B cell (primary cell): ENCODE measurements at regions not wholly inside any gene's neighbourhood (a gene's known extent, or its start where the extent isn't known, plus 50 kb on each side); places are given as distances from the start of the nearest gene placed in this dataset.

Experiments used
- ATAC-seq: fragments of 200-7000 bp; cut with Tn5 transposase; one replicate; pipeline ENCODE4 v1.10.0; 2021; ENCODE audit warnings: low read depth, mild to moderate bottlenecking, moderate number of reproducible peaks, moderate library complexity
- CTCF ChIA-PET: fragments of 350-600 bp; sonication (Branson Sonifier 250); formaldehyde crosslinking; loops from one replicate; lab custom pipeline; 2021; ENCODE audit warnings: antibody characterized with exemption, inconsistent platforms; lab: Charles Lee
- POLR2A ChIA-PET: fragments of 350-600 bp; sonication (Branson Sonifier 250); formaldehyde crosslinking; loops from one replicate; lab custom pipeline; 2021; ENCODE audit warnings: antibody characterized with exemption; lab: Charles Lee
- DNase-seq: peaks from one replicate; pipeline ENCODE4 v3.0.0; 2013
- H2AFZ ChIP-seq: 2 replicates; pipeline ENCODE4 v1.6.1; 2012; ENCODE audit warnings: mild to moderate bottlenecking, low read depth, low read length; ENCODE audit not compliant: insufficient read depth, poor library complexity, severe bottlenecking
- H3K27ac ChIP-seq, 2 donors: 1 replicate in 1 of 2; 2 replicates in 1 of 2; pipeline ENCODE4 v1.5.1; 2012 to 2013; ENCODE audit warnings: low read length in 2 of 2, mild to moderate bottlenecking in 2 of 2, moderate library complexity in 1 of 2
- H3K27me3 ChIP-seq, 4 experiments: fragments of 200-600 bp in 1 of 4; sonication (generic) in 1 of 4; replicated peaks in 1 of 4; 1 replicate in 2 of 4; 2 replicates in 2 of 4; pipeline versions ENCODE4 v1.6.1 to v1.7.0; 2013 to 2016; ENCODE audit warnings: low read length in 3 of 4, mild to moderate bottlenecking in 2 of 4, mixed read lengths in 1 of 4, moderate library complexity in 1 of 4; ENCODE audit not compliant: insufficient read depth in 4 of 4, control insufficient read depth in 3 of 4; ENCODE audit errors: control extremely low read depth in 1 of 4
- H3K36me3 ChIP-seq, 2 experiments: replicated peaks in 1 of 2; 1 replicate in 1 of 2; 2 replicates in 1 of 2; pipeline versions ENCODE4 v1.6.1 to v1.7.1; 2013; ENCODE audit warnings: low read length in 1 of 2; ENCODE audit not compliant: insufficient read depth in 2 of 2, control insufficient read depth in 1 of 2; ENCODE audit errors: control extremely low read depth in 1 of 2, extremely low read depth in 1 of 2
- H3K4me1 ChIP-seq, 2 donors: fragments of 200-600 bp in 1 of 2; sonication (generic) in 1 of 2; 1 replicate in 1 of 2; 2 replicates in 1 of 2; pipeline versions ENCODE4 v1.5.1 to v1.6.1; 2013 to 2017; ENCODE audit warnings: low read length in 2 of 2; ENCODE audit not compliant: control insufficient read depth in 2 of 2, insufficient read depth in 2 of 2
- H3K4me2 ChIP-seq: replicated peaks from 2 replicates; pipeline ENCODE3; 2012; ENCODE audit warnings: mild to moderate bottlenecking, low read depth, low read length; ENCODE audit not compliant: poor library complexity, severe bottlenecking
- H3K4me3 ChIP-seq, 5 experiments: fragments of 200-600 bp in 1 of 5; sonication (generic) in 1 of 5; 1 replicate in 3 of 5; 2 replicates in 2 of 5; pipeline versions ENCODE4 v1.5.1 to v1.7.0; 2011 to 2016; ENCODE audit warnings: low read length in 4 of 5, mild to moderate bottlenecking in 4 of 5, low read depth in 2 of 5, control low read depth in 1 of 5, moderate library complexity in 1 of 5; ENCODE audit not compliant: insufficient read depth in 1 of 5; ENCODE audit errors: control extremely low read depth in 1 of 5, extremely low read depth in 1 of 5
- H3K79me2 ChIP-seq: fragments of 200-600 bp; sonication (generic); one replicate; pipeline ENCODE4 v1.6.0; 2016; ENCODE audit warnings: low read length; ENCODE audit not compliant: control insufficient read depth, insufficient read depth
- H3K9ac ChIP-seq: fragments of 200-600 bp; sonication (generic); 2 replicates; pipeline ENCODE4 v1.6.1; 2017; ENCODE audit warnings: mild to moderate bottlenecking, low read length, moderate library complexity
- H3K9me3 ChIP-seq, 3 donors: one replicate each; pipeline versions ENCODE4 v1.6.1 to v1.7.1; 2013; ENCODE audit warnings: low read length in 2 of 3; ENCODE audit not compliant: control insufficient read depth in 2 of 3, insufficient read depth in 1 of 3; ENCODE audit errors: control extremely low read depth in 1 of 3
- H4K20me1 ChIP-seq: 2 replicates; pipeline ENCODE4 v1.6.0; 2012; ENCODE audit warnings: mild to moderate bottlenecking, low read length; ENCODE audit not compliant: insufficient read depth, control insufficient read depth, poor library complexity, severe bottlenecking
- H3K27ac Mint-ChIP-seq: one replicate; pipeline ENCODE4 v1.8.0; 2021; ENCODE audit warnings: mixed read lengths
- H3K27me3 Mint-ChIP-seq: one replicate; pipeline ENCODE4 v1.8.0; 2021; ENCODE audit warnings: mixed read lengths
- H3K4me1 Mint-ChIP-seq: one replicate; pipeline ENCODE4 v1.8.0; 2021; ENCODE audit warnings: mixed read lengths
- H3K4me3 Mint-ChIP-seq: one replicate; pipeline ENCODE4 v1.8.0; 2021; ENCODE audit warnings: mixed read lengths
- H3K9me3 Mint-ChIP-seq: one replicate; pipeline ENCODE4 v1.8.0; 2022; ENCODE audit warnings: mixed read lengths; ENCODE audit not compliant: insufficient read depth
- CTCF ChIP-seq: fragments of 200-600 bp; IDR thresholded peaks from one replicate; pipeline ENCODE4 v1.8.0; 2022; ENCODE audit warnings: antibody characterized with exemption, mild to moderate bottlenecking
- EZH2 ChIP-seq: IDR thresholded peaks from 2 replicates; pipeline ENCODE4 v1.6.1; 2012; ENCODE audit warnings: borderline replicate concordance, low read depth, mild to moderate bottlenecking, moderate library complexity, low read length; ENCODE audit not compliant: insufficient read depth, poor library complexity, severe bottlenecking
- WGBS: methylation state at CpG from one replicate; pipeline ENCODE4 v1.1.5; 2013; ENCODE audit warnings: missing lambda C conversion rate; ENCODE audit not compliant: insufficient coverage; 5-methylcytosine and 5-hydroxymethylcytosine counted together
- intact Hi-C: fragments of 100-400 bp; cut with micrococcal nuclease; formaldehyde crosslinking; loops from one replicate; pipeline ENCODE4 v1.10.0; 2022

GRCh38 chrX:79036157-79036880, 91.1 kb downstream of the P2RY10 start:
- no peaks in the 10 kb centered on the region for H3K27me3 Mint-ChIP-seq
- no peak overlapping the region for H3K4me3 ChIP-seq
- H3K9me3 ChIP-seq = no peaks in the 10 kb centered on the region
- H3K4me1 Mint-ChIP-seq = peaks cover 21% of the 10 kb centered on the region
- TF ChIP-seq CTCF (no peak), EZH2 (no peak)
- H3K4me3 Mint-ChIP-seq = no peak overlapping the region
- ATAC-seq (no peak), DNase-seq (no peak)
- no peaks in the 10 kb centered on the region for H3K27me3 ChIP-seq
- no peaks in the 10 kb centered on the region for H3K9me3 Mint-ChIP-seq
- H3K27ac ChIP-seq = no peak overlapping the region
- POLR2A ChIA-PET = no interaction called here
- CTCF ChIA-PET = interaction anchor here (0.9 kb wide), 1 partner anchor 254 kb away, joined by 3 read pairs; no protein-coding TSS in a partner anchor
- H2AFZ ChIP-seq = no peak overlapping the region
- no peaks in the 10 kb centered on the region for H3K36me3 ChIP-seq
- WGBS = no CpG with 5 or more reads among the region's 4 CpGs
- H3K4me1 ChIP-seq = no peaks in the 10 kb centered on the region
- no peak overlapping the region for H3K27ac Mint-ChIP-seq
- no peak overlapping the region for H3K9ac ChIP-seq
- H4K20me1 ChIP-seq = no peaks in the 10 kb centered on the region
- intact Hi-C loops = no loop called here
- no peak overlapping the region for H3K4me2 ChIP-seq
- H3K79me2 ChIP-seq = no peaks in the 10 kb centered on the region

- Mint-ChIP-seq H3K9me3 (no peaks in the 10 kb centered on the region), H3K27ac (peak overlapping the region; percentile 77), H3K4me1 (peaks cover 22% of the 10 kb centered on the region), H3K27me3 (no peaks in the 10 kb centered on the region), H3K4me3 (no peak overlapping the region)
- no peaks in the 10 kb centered on the region for H3K36me3 ChIP-seq
- peak; percentile 64 for DNase-seq
- no peaks in the 10 kb centered on the region for H3K79me2 ChIP-seq
- peaks cover 13 to 16% of the 10 kb centered on the region in 2 donors for H3K4me1 ChIP-seq
- H3K27ac ChIP-seq = peak overlapping the region; percentile 51 to 54
- ChIA-PET POLR2A (interaction anchor here (0.6 kb wide), 1 partner anchor 692 kb away, joined by 3 read pairs; no protein-coding TSS in a partner anchor), CTCF (interaction anchor here (1.2 to 1.3 kb wide), 2 partner anchors 108 to 205 kb away, joined by 3 read pairs; no protein-coding TSS in a partner anchor)
- WGBS = 3% methylated on average over 5 of the region's 5 CpGs
- peak overlapping the region; percentile 21 for H3K4me2 ChIP-seq
- no peaks in the 10 kb centered on the region for H3K27me3 ChIP-seq
- H2AFZ ChIP-seq = peak overlapping the region; percentile 19
- peaks cover 0 to 6% (median 0%) of the 10 kb centered on the region in 3 donors for H3K9me3 ChIP-seq
- intact Hi-C loops = no loop called here
- TF ChIP-seq EZH2 (no peak), CTCF (no peak)
- no peaks in the 10 kb centered on the region for H4K20me1 ChIP-seq
- ATAC-seq = peak; percentile 94
- no peak overlapping the region for H3K9ac ChIP-seq
- no peak overlapping the region for H3K4me3 ChIP-seq
Measured at GRCh38 chrX:79065696-79066095, 78.8 kb upstream of the GPR174 start.
